NCI-H1694 (cell line): ENCODE measurements at regions not wholly inside any gene's neighbourhood (a gene's known extent, or its start where the extent isn't known, plus 50 kb on each side); places are given as distances from the start of the nearest gene placed in this dataset.

Source experiments
- DNase-seq: peaks from one replicate; lab custom pipeline; 2025; lab: John Stamatoyannopoulos, UW

GRCh38 chr3:101084404-101084803 is 91.2 kb upstream of the ABI3BP start:
- no peak for DNase-seq

DNA sequence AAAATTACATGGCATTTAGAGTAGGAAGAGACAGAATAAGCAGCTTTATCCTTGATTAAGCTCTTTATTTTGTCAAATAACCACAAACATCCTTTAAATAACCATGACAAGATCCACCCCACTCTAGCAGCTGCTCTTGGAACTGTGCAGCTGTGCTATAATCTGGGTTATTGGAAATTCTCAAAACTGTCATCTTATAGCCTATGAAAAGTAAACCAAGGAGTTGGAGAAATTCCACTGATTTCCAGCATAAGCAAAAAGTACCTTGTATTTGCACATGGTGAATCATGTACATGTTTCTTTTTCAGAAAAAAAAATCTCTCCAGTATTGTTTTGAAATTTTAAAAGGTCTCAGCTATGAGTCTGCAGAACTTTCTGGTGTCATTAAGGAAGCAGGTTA is 88.8 kb upstream of the ABI3BP start:
- no peak for DNase-seq

DNA sequence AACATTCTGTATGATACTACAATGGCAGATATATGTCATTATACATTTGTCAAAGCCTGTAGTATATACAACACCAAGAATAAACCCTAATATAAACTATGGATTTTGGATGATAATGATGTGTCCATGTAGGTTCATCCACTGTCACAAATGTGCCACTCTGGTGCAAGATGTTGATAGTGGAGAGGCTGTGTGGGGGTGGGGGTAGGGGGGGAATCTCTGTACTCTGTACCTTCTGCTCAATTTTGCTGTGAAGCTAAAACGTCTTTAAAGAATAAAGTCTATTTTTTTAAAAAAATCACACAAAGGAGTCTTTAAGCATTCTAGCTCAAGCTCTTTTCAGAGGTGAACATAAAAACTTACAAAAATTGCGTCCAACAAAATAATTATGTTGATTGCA is 88.2 kb upstream of the ABI3BP start:
- DNase-seq = no peak

- DNase-seq = no peak
Observed at GRCh38 chr3:101077361-101078011, 84.3 kb upstream of the ABI3BP start.

DNA sequence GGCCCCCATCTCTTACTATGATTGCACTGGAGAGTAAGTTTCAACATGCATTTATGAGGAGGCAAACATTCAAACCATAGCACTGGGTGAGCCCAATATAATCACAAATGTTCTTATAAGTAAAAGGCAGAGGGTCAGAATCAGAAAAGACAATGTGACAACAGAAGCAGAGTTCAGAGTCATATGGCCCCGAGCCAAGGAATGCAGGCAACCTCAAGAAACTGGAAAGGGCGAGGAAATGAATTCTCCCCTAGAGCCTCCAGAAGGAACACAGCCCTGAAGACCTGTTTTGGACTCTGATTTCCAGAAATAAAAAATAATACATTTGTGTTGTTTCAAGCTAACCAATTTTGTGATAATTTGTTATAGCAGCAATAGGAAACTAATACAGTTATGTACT is 81.3 kb upstream of the ABI3BP start:
- DNase-seq = no peak

DNA sequence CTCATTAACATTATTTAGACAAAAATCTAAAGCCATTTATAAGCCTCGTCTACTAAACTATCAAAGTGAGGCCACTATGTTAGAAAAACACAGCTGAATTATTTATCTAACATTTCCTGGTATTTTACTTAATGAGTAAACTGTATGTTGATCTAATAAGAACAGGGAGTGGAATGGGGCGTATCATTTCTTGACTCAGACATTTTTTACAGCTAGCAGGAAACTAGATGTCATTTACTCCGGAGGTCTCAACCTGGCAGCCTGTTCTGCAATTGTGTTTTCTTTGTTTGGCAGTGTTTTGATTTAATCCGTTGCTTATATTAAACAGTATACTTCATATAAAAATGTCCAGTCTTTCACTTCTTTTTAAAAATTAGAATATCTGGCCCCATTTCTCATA is 79.1 kb upstream of the ABI3BP start:
- DNase-seq = no peak

GRCh38 chr3:101070799-101071121 is 77.5 kb upstream of the ABI3BP start:
- no peak for DNase-seq

DNA sequence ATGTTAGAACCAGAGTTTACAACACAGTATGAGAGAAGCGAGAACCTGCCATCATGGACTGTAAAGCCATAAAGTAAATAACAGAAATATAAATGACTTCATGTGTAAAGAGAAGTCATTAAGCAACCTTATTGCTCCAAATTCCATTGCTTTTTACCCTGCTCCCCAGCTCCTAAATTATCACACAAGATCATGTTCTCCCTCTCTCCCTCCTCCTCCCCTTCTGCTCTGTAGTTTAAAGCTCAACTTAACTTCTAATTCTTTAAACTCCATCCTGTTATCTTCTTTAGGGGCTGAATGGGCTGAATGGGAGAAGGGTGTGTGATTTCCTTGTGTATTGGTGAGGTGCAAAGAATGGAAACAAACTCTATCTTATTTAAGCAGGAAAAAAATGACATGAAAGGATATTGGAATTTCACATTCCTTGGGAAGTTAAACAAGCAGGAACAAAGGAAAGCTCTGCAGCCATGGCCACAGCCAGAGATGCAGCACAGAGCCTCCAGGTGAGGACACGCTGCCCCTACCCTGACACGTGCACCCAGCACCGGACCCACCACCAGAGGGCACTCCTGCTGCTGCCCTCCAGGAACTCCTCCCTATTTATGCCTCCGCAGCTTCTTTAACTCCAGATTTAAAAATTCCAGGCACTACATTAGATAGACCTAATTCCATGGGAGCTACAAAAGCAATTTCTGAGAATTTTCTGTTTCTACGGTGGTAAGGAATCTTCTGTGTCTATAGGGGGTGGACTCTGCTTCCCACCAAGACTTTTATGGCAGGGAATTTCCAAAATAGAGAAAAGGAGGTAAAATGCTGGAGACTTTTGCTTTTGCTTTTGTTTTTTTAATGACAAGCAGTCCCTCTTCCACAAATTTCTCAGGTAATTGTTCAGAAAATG is 76.9 kb upstream of the ABI3BP start:
- peak; percentile 21 for DNase-seq

GRCh38 chr3:101068876-101069606 is 75.8 kb upstream of the ABI3BP start:
- DNase-seq = no peak

DNA sequence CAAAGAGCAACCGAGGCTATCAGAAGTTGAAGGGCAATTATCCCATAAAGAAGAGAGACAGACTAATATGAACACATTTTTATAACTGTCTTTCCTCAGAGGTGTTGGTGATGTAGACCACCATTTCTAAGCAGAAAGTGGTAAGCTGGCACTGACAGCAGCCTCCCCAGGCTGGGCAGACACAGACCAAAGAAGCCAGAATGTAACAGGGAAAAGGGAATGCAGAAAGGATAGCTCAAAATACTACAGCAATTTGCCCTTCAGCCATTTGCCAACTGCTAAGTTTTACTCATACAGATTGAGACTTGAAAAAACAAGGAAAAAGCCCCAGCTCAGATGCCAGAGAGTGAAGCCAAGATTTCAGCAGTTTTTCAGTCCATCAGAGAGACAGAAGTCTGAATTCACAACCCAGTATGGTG is 73.5 kb upstream of the ABI3BP start:
- no peak for DNase-seq

DNA sequence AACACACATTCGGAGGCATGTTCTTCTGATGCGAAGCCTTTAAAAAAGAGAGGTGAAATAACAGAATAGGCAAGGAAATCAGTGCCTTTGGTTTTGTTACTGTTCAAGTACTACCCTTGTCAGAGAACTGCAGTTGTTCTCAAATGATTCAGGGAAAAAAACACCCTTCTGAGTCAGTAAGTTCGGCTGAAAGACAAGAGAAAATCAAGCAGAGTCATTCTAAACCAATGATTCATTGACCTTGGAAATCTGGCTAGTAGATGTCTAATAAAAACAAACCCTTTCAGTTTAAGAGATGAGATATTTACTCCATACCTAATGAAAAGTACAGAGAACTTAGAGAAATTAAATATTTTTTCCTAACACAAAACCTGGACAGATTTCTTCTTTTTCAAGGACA is 72.7 kb upstream of the ABI3BP start:
- no peak for DNase-seq

GRCh38 chr3:101063401-101063800 is 70.2 kb upstream of the ABI3BP start:
- DNase-seq = no peak

DNA sequence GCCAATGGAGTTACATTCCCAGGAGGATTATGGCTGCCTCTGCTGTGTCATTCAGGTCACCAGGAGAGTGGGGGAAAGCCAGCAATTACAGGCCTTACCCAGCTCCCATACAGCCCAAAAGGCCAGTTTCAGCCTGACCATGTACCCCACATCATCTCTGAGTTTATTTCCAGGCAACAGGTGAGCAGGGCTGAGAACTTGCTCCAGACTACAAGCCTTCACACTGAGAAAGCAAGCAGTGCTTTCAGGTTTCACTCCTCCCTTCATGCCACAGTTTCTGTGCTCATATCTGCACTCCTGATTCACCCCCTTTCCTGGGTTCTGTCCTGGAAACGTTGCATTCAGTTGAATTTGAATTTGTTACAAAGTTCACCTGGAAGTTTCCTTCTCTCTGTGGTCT is 68.1 kb upstream of the ABI3BP start:
- DNase-seq = no peak

DNA sequence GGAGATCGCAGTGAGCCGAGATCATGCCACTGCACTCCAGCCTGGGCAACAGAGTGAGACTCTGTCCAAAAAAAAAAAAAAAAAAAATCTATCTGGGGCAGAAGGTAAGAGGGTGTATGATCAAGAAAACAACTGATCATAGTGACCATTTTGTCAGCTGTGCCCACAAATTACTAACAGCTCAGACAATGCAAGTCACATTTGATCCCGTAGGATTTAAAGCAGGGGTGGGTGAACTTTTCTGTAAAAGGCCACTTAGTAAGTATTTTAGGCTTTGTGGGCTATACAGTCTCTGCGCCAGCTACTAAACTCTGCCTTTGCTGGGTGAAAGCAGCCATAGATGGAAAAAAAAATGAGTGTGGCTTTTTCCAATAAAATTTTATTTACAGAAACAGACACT is 57.6 kb upstream of the ABI3BP start:
- DNase-seq = no peak

DNA sequence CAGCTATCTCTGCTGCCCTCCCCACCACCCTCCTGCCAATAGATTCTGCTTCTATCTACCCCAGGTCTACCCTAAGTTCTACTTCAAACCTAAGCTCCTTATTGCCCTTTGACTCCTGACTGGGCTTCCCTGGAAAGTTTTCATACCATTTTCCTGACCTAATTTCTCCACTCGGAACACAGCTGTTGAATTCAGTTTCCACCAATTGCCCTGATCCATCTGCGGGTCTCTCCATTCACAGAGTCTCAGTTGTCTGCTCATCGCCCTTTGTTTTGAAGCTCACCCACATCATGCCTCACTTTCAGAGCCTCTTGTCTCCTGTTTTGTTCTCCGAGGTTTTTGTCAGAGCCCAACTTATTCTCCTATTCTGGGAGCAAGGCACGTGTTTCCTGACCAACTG is 56.8 kb upstream of the ABI3BP start:
- no peak for DNase-seq

DNA sequence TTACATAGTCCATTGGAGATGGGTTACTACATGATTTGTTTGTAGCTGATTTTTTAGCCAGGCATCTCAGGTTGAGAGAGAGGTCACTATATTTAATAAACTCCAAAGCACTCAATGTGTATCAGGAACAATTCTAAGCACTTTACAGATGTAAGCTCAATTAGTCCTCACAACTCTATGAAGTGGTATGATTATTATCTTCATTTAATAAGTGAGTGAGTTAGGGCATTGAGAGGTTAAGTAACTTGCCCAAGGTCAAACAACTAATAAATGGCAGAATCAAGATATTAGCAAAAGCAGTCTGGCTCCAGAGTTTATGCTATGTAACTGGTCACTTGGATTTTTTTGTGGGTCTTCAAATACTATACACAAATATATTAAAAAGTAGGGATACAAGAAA is 56.3 kb upstream of the ABI3BP start:
- no peak for DNase-seq

DNA sequence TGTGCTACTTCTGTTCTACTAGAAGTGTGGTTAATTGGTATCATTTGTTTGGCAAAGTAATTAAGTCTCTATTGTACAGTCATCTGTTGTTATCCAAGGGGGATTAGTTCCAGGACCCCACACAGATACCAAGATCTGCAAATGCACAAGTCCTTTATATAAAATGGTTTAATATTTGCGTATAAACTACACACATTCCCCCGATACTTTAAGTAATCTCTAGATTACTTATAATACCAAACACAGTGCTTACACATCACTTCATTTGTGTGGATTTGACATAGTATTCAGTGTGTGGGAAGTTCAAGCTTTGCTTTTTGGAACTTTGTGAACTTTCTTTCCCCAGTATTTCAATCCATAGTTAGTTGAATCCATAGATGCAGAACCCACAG is 50.5 kb upstream of the ABI3BP start:
- no peak for DNase-seq

DNA sequence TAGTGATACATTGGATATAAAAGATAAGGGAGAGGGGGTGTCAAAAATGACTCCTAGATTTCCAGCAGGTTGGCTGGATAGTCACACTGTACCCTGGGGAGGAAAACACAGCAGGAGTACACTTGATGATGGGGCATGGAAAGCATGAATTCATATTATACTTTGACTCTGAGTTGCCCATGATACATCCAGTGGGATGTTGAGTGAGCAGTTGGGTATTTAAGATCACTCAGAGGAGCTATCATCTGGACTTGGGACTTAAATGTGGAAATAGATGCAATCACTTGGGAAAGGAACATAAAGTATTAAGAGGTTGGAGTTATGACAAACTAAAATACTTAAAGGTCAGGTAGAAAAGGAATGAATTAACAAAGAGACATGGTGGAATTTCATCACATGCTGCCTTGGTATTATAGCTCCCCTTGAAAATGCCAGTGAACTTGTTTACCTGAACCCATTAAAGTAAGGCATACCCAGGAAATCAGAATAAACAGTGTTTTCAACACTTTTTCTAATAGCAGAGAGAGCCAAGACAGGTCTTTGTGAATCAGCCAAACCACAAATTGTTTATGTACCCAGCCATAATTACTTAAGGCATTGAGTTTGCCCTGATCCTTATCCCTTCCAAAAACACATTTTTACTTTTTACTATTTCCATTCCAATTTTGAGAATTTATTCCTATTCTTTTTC is 49.9 kb upstream of the ABI3BP start:
- DNase-seq = no peak
